ENCODE measurements at regions not wholly inside any gene's neighbourhood (a gene's known extent, or its start where the extent isn't known, plus 50 kb on each side); places are given as distances from the start of the nearest gene placed in this dataset.

DNA sequence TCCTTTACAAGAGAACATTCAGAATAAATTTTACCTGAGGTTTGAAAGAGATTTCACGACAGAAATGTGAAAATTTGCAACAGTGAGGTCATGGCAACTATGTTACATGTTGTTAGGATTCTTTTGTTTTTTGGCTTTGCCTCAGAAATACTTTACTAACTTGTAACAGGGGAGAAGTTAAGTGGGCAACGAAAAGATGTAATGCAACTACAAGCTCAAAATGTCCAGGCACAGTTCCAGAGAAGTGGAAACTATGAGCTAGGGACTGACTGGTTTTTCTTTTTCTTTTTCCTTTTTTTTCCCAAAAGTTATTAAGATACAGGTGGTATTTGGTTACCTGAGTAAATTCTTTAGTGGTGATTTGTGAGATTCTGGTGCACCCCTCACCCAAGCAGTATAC, 111.5 kb upstream of the PPP2R3A start:
- Histone ChIP-seq H3K9me3 (no peaks in the 10 kb centered on the region), H3K4me1 (no peaks in the 10 kb centered on the region), H3K4me3 (replicated peaks in 1 of 3) (no peak overlapping the region), H3K36me3 (no peaks in the 10 kb centered on the region), H3K27me3 (no peaks in the 10 kb centered on the region), H3K27ac (no peak overlapping the region)
- no peak for DNase-seq
- TF ChIP-seq, protein P1, sequence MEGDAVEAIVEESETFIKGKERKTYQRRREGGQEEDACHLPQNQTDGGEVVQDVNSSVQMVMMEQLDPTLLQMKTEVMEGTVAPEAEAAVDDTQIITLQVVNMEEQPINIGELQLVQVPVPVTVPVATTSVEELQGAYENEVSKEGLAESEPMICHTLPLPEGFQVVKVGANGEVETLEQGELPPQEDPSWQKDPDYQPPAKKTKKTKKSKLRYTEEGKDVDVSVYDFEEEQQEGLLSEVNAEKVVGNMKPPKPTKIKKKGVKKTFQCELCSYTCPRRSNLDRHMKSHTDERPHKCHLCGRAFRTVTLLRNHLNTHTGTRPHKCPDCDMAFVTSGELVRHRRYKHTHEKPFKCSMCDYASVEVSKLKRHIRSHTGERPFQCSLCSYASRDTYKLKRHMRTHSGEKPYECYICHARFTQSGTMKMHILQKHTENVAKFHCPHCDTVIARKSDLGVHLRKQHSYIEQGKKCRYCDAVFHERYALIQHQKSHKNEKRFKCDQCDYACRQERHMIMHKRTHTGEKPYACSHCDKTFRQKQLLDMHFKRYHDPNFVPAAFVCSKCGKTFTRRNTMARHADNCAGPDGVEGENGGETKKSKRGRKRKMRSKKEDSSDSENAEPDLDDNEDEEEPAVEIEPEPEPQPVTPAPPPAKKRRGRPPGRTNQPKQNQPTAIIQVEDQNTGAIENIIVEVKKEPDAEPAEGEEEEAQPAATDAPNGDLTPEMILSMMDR (IDR thresholded peaks at IDR 0.05) = no peak
- no peak for TF ChIP-seq POLR2A (IDR thresholded peaks at IDR 0.05)
- 56 to 61% methylated on average over 2 of the region's 2 CpGs for WGBS, 2 donors
- intact Hi-C loops (cut with DNase I) = no loop called here

DNA sequence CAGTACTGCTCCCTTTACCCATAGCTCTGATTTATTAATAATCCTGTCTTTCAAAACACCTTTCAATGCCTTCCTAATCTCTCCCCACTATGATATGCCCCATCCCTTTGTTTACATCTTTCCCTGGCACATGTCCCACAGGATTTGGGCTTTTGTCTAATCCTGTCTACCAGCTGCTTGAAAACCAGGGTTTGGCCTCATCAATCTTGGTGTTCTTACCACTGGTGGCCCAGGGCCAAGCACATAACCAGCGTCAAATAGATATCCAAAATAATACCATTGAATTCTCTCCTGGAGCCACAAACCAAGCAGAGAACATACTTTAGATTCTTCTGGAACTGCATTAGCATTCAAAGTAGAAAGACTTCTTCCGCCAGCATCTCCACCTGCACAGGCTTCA, 104.8 kb upstream of the PPP2R3A start:
- Histone ChIP-seq H3K4me1 (peaks cover 0 to 6% of the 10 kb centered on the region in 2 donors), H3K36me3 (no peaks in the 10 kb centered on the region), H3K9me3 (no peaks in the 10 kb centered on the region), H3K27ac (no peak overlapping the region), H3K4me3 (replicated peaks in 1 of 3) (no peak overlapping the region), H3K27me3 (no peaks in the 10 kb centered on the region)
- no peak for DNase-seq
- no peak for TF ChIP-seq POLR2A (IDR thresholded peaks at IDR 0.05)
- TF ChIP-seq, protein P1 (IDR thresholded peaks at IDR 0.05) = no peak
- 88 to 89% methylated on average over 2 of the region's 2 CpGs for WGBS, 2 donors
- intact Hi-C loops (cut with DNase I) = no loop called here

DNA sequence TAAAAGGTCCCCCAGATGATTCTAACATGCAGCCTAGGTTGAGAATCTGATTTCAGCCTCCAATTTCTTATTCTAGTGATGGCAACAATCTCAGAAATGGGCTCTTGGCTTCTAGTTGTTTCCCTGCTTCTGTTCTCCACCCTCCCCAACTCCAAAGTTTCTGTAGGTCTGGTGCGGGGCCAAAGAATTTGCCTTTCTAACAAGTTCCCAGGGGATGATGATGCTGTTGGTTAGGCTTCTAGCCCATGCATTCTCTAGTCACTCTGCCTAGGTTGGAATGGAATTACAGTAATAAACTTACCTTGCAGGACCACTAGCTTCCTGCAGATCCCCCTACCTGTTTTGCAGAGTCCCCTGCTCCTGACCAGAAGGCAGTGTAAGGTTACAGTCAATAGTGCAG, 103.2 kb upstream of the PPP2R3A start:
- 80 to 100% methylated on average over 1 of the region's 1 CpG for WGBS, 2 donors

DNA sequence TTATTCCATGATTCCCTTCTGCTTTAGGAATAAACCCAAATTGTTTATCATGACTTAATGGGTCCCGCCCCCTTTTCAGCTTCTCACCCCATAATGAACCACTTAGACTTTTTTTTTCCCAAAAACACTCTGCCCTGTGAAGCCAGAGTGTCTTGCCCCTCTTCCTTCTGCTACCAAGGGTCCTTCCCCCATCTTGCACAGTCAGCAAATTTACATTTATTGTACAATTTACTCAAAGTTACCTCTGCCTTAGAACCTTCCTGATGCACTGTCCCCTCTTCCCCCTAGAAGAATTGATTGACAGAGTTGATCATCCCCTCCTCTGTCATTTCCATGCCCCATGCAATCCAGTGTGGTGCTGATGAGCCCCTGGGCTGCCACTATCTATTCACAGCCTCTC, 101.5 kb upstream of the PPP2R3A start:
- Histone ChIP-seq H3K4me3 (replicated peaks in 1 of 3) (no peak overlapping the region), H3K4me1 (peaks cover 0 to 12% of the 10 kb centered on the region in 2 donors), H3K9me3 (no peaks in the 10 kb centered on the region), H3K36me3 (no peaks in the 10 kb centered on the region), H3K27ac (no peak overlapping the region), H3K27me3 (no peaks in the 10 kb centered on the region)
- no peak for DNase-seq
- TF ChIP-seq, protein P1 (IDR thresholded peaks at IDR 0.05) = no peak
- TF ChIP-seq POLR2A (IDR thresholded peaks at IDR 0.05) = no peak
- WGBS, 2 donors = 88% methylated on average over 1 of the region's 1 CpG
- intact Hi-C loops (cut with DNase I) = no loop called here

More for the DNA sequence above, 103.2 kb upstream of the PPP2R3A start:
- Histone ChIP-seq H3K27me3 (no peaks in the 10 kb centered on the region), H3K36me3 (no peaks in the 10 kb centered on the region), H3K9me3 (no peaks in the 10 kb centered on the region), H3K27ac (no peak overlapping the region), H3K4me1 (peaks cover 0 to 6% of the 10 kb centered on the region in 2 donors), H3K4me3 (replicated peaks in 1 of 3) (no peak overlapping the region)
- TF ChIP-seq POLR2A (IDR thresholded peaks at IDR 0.05) = no peak
- TF ChIP-seq, protein P1 (IDR thresholded peaks at IDR 0.05) = no peak
- DNase-seq = no peak
- intact Hi-C loops (cut with DNase I) = no loop called here

DNA sequence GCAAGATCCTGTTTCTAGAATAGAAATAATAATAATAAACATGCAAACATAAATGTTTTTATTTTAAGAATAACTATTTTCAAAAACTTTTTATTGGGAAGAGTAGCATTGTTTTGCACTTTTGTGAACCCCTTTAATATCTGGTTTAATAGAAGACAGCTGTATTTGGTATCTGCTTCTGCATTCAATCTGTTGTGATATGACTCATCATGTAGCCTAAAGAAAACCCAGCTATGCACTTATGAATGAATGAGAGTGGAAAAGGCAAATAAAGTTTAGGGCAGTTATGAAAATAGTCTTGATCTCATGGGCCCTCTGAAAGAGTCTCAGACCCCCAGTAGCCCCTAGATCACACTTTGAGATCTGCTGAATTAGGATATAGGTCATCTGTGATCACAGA, 100.4 kb upstream of the PPP2R3A start:
- intact Hi-C loops (cut with DNase I) = no loop called here
- no peak overlapping the region for H3K4me3 ChIP-seq (replicated peaks in 1 of 3)
- H3K27ac ChIP-seq = no peak overlapping the region
- H3K36me3 ChIP-seq = no peaks in the 10 kb centered on the region
- no peak for TF ChIP-seq POLR2A (IDR thresholded peaks at IDR 0.05)
- TF ChIP-seq, protein P1 (IDR thresholded peaks at IDR 0.05) = no peak
- no peaks in the 10 kb centered on the region for H3K27me3 ChIP-seq
- H3K4me1 ChIP-seq = peaks cover 0 to 12% of the 10 kb centered on the region in 2 donors
- no peaks in the 10 kb centered on the region for H3K9me3 ChIP-seq
- no peak for DNase-seq
